ENCODE measurements at regions not wholly inside any gene's neighbourhood (a gene's known extent, or its start where the extent isn't known, plus 50 kb on each side); places are given as distances from the start of the nearest gene placed in this dataset.
"Not testable (repeated sequence)": the region's sequence is repeated elsewhere in the genome, so short reads cannot be mapped to it uniquely, and the experiment has no call there.

DNA sequence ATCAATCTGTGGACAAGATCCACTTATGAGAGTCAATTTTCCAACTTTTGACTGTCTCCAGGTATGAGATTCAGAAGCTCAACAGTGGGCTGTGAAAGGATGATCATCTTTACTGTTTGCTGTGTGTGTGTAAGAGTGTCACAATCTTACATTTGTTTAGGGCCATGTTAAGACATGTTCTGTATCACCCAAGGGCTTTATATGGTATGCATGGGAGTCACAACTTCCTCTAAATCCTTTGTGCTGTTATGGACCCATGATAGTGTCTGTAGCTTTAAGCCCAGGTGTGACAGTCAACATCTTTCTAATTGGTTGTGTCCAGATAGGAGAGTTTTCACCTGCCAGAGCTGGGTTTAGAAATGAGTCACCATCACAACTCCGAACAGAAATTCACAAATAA is 70.2 kb downstream of the ZNF726 start:
- H3K27ac ChIP-seq (ENCODE audit: low read depth, low read length); H3K4me1 ChIP-seq (ENCODE audit: control insufficient read depth in 5 of 5, insufficient read depth in 5 of 5, low read length in 5 of 5); H3K4me3 ChIP-seq (ENCODE audit: low read depth in 1 of 5, low read length in 5 of 5); H3K9ac ChIP-seq (ENCODE audit: low read length in 5 of 5); H3K9me3 ChIP-seq (ENCODE audit: control insufficient read depth in 5 of 5, low read length in 5 of 5); H3K27me3 ChIP-seq (ENCODE audit: control insufficient read depth in 5 of 5, insufficient read depth in 4 of 5, low read length in 5 of 5); H3K36me3 ChIP-seq (ENCODE audit: control insufficient read depth in 5 of 5, insufficient read depth in 5 of 5, low read length in 5 of 5): not testable (repeated sequence)

DNA sequence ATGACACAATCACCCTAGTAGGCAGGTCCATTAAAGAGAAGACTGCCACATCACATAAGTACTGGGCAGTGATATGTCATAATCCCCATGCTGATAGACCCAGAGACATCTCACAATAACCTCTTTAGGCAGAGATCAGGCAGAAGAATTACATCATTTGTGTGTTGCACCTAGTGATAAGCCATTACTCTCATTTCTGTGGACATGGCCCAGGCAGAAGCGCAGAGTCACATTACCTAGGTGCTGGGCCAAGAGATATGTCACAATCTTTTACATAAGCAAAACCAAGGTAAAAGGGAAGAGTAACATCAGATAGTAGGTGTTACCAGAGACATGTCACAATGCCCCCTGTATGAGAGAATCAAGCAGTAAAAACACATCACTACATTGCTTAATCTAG is 71.9 kb downstream of the ZNF726 start:
- H3K9ac ChIP-seq (ENCODE audit: low read length in 5 of 5): no peak overlapping the region
- no peaks in the 10 kb centered on the region for H3K27me3 ChIP-seq (ENCODE audit: control insufficient read depth in 5 of 5, insufficient read depth in 4 of 5, low read length in 5 of 5)
- H3K27ac ChIP-seq (ENCODE audit: low read depth, low read length): no peak overlapping the region
- no peaks in the 10 kb centered on the region for H3K36me3 ChIP-seq (ENCODE audit: control insufficient read depth in 5 of 5, insufficient read depth in 5 of 5, low read length in 5 of 5)
- no peak overlapping the region for H3K4me3 ChIP-seq (ENCODE audit: low read depth in 1 of 5, low read length in 5 of 5)
- H3K9me3 ChIP-seq (ENCODE audit: control insufficient read depth in 5 of 5, low read length in 5 of 5): no peaks in the 10 kb centered on the region
- no peaks in the 10 kb centered on the region for H3K4me1 ChIP-seq (ENCODE audit: control insufficient read depth in 5 of 5, insufficient read depth in 5 of 5, low read length in 5 of 5)

DNA sequence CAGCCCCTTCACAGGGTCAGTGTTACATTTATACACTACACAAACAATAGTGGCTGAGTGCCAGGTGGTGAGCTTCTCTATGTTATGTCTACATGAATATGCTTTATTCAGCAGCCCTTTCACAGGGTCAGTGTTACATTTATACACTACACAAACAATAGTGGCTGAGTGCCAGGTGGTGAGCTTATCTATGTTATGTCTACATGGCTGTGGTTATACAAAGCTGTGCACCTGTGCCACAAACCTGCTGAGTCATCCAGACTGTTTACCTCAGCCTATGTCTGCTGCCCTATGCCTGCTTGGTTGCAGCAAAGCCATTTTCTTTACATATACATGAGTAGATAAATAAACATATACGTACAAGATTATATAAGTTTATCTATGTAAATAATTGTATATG is 76.5 kb downstream of the ZNF726 start:
- Histone ChIP-seq H3K27ac (ENCODE audit: low read depth, low read length) (no peak overlapping the region), H3K4me3 (ENCODE audit: low read depth in 1 of 5, low read length in 5 of 5) (no peak overlapping the region), H3K9me3 (ENCODE audit: control insufficient read depth in 5 of 5, low read length in 5 of 5) (peaks cover 0 to 6% (median 4%) of the 10 kb centered on the region in 5 donors), H3K36me3 (ENCODE audit: control insufficient read depth in 5 of 5, insufficient read depth in 5 of 5, low read length in 5 of 5) (no peaks in the 10 kb centered on the region), H3K9ac (ENCODE audit: low read length in 5 of 5) (no peak overlapping the region), H3K4me1 (ENCODE audit: control insufficient read depth in 5 of 5, insufficient read depth in 5 of 5, low read length in 5 of 5) (no peaks in the 10 kb centered on the region), H3K27me3 (ENCODE audit: control insufficient read depth in 5 of 5, insufficient read depth in 4 of 5, low read length in 5 of 5) (no peaks in the 10 kb centered on the region)

DNA sequence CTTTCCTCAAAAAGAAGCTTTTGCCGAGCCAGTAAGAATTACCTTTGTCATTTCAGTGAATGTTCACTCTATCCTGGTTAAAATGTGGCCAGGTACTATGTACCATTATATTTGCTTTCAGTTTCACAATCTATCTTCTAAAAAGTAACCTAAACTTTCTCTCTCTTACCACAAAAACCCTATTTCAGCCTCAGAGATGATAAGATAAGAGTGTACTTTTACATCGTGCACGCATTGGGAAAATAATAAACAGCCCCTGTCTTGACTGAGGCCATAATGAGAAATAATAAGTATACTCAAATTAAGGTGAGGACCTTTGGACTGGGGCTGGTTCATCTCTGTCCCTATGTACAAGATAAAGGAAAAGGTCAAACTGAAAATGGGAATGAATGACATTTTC is 77.7 kb downstream of the ZNF726 start:
- no peak overlapping the region for H3K4me3 ChIP-seq (ENCODE audit: low read depth in 1 of 5, low read length in 5 of 5)
- H3K27me3 ChIP-seq (ENCODE audit: control insufficient read depth in 5 of 5, insufficient read depth in 4 of 5, low read length in 5 of 5): no peaks in the 10 kb centered on the region
- H3K9ac ChIP-seq (ENCODE audit: low read length in 5 of 5): no peak overlapping the region
- peaks cover 0 to 11% (median 8%) of the 10 kb centered on the region in 5 donors for H3K9me3 ChIP-seq (ENCODE audit: control insufficient read depth in 5 of 5, low read length in 5 of 5)
- H3K36me3 ChIP-seq (ENCODE audit: control insufficient read depth in 5 of 5, insufficient read depth in 5 of 5, low read length in 5 of 5): no peaks in the 10 kb centered on the region
- no peak overlapping the region for H3K27ac ChIP-seq (ENCODE audit: low read depth, low read length)
- no peaks in the 10 kb centered on the region for H3K4me1 ChIP-seq (ENCODE audit: control insufficient read depth in 5 of 5, insufficient read depth in 5 of 5, low read length in 5 of 5)

DNA sequence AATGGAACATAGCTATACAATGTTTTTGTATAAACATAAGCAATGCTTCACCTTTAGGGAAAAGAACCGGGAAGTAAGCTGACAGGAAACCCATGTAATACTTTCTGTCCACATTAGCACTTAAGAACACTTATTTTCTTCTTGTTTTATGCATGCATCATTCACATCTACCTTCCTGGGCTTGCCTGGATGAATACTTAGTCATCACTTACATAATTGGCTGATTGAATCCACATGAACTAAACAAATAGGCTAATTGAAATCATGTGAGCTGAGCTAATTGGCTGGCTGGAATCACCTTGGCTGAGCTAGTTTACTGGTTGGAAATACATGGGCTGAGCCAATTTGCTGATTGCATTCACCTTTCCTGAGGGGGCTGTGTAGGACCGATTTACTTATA is 78.8 kb downstream of the ZNF726 start:
- H3K9me3 ChIP-seq (ENCODE audit: control insufficient read depth in 5 of 5, low read length in 5 of 5): peaks cover 0 to 22% (median 19%) of the 10 kb centered on the region in 5 donors
- no peak overlapping the region for H3K9ac ChIP-seq (ENCODE audit: low read length in 5 of 5)
- no peaks in the 10 kb centered on the region for H3K27me3 ChIP-seq (ENCODE audit: control insufficient read depth in 5 of 5, insufficient read depth in 4 of 5, low read length in 5 of 5)
- no peak overlapping the region for H3K27ac ChIP-seq (ENCODE audit: low read depth, low read length)
- no peaks in the 10 kb centered on the region for H3K36me3 ChIP-seq (ENCODE audit: control insufficient read depth in 5 of 5, insufficient read depth in 5 of 5, low read length in 5 of 5)
- H3K4me3 ChIP-seq (ENCODE audit: low read depth in 1 of 5, low read length in 5 of 5): no peak overlapping the region
- no peaks in the 10 kb centered on the region for H3K4me1 ChIP-seq (ENCODE audit: control insufficient read depth in 5 of 5, insufficient read depth in 5 of 5, low read length in 5 of 5)

DNA sequence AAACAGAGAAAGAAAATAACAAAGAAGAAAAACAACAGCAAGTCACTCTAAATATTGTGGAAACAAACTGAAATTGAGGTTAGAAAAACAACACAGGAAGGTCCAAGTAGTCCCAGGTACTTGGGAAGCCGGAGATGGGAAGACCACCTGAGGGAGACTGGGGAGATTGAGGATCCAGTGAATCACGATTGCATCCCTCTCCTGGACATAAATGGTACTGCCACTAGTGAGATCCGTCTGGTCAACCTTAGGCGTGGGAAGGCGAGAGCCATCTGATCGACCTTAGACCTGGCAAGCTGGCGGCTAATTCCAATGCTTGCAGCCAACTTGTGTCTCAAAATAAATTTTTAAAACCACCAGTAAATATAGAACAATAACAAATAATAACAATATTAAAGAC is 81.9 kb downstream of the ZNF726 start:
- H3K9me3 ChIP-seq (ENCODE audit: control insufficient read depth in 5 of 5, low read length in 5 of 5): peaks cover 0 to 36% (median 23%) of the 10 kb centered on the region in 5 donors
- no peak overlapping the region for H3K27ac ChIP-seq (ENCODE audit: low read depth, low read length)
- no peaks in the 10 kb centered on the region for H3K4me1 ChIP-seq (ENCODE audit: control insufficient read depth in 5 of 5, insufficient read depth in 5 of 5, low read length in 5 of 5)
- H3K9ac ChIP-seq (ENCODE audit: low read length in 5 of 5): no peak overlapping the region
- H3K4me3 ChIP-seq (ENCODE audit: low read depth in 1 of 5, low read length in 5 of 5): no peak overlapping the region
- H3K36me3 ChIP-seq (ENCODE audit: control insufficient read depth in 5 of 5, insufficient read depth in 5 of 5, low read length in 5 of 5): no peaks in the 10 kb centered on the region
- no peaks in the 10 kb centered on the region for H3K27me3 ChIP-seq (ENCODE audit: control insufficient read depth in 5 of 5, insufficient read depth in 4 of 5, low read length in 5 of 5)

DNA sequence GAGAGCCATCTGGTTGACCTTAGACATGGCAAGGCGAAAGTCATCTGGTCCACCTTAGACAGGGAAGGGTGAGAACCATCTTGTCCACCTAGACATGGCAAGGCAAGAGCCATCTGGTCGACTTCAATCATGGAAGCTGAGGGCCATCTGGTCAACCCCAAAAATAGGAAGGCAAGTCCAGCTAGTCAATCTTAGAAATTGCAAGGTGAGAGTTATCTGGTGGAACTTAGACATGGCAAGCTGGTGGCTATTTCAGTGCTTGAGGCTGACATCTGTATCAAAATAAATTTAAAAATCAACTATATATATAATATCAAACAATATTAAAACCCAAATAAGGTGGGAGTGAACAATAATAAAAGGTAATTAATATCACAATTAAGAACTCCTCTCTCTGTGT is 83.9 kb downstream of the ZNF726 start:
- H3K27ac ChIP-seq (ENCODE audit: low read depth, low read length): no peak overlapping the region
- no peaks in the 10 kb centered on the region for H3K27me3 ChIP-seq (ENCODE audit: control insufficient read depth in 5 of 5, insufficient read depth in 4 of 5, low read length in 5 of 5)
- no peak overlapping the region for H3K9ac ChIP-seq (ENCODE audit: low read length in 5 of 5)
- no peak overlapping the region for H3K4me3 ChIP-seq (ENCODE audit: low read depth in 1 of 5, low read length in 5 of 5)
- peaks cover 0 to 36% (median 25%) of the 10 kb centered on the region in 5 donors for H3K9me3 ChIP-seq (ENCODE audit: control insufficient read depth in 5 of 5, low read length in 5 of 5)
- H3K36me3 ChIP-seq (ENCODE audit: control insufficient read depth in 5 of 5, insufficient read depth in 5 of 5, low read length in 5 of 5): no peaks in the 10 kb centered on the region
- no peaks in the 10 kb centered on the region for H3K4me1 ChIP-seq (ENCODE audit: control insufficient read depth in 5 of 5, insufficient read depth in 5 of 5, low read length in 5 of 5)

DNA sequence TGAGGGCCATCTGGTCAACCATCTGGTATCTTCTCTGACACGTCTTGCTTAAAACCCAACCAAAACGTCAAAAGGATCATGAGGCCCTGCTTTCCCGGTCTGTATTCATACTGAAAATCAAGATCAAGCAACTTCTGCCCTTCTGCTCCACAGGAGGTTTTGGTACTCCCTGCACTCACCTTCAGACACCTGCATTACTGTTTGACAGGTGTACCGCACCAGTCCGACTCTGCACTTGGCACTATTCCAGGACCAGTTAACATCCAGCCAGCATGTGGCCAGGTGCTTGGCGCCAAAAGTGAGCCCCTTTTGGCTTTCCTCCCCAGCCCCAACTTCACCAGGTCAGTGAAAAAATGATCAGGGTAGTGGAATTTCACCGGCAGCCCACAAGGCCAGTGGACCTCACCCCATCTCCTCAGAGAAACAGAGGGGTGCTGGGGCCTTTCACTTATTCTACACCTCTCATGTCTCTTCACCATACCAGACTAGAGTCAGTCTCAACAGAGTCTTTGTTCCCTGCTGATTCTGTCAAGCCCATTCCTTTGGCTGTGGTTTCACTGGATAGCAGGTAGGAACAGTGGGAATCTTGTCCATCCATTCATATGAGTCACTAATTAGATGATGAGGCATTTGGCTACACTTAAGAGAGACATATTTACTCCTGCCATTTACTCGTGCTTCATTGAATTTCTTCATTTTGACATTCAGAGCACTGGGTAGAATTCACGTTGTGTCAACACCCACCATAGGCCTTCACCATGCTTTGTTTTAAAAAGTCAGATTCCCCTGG is 85.3 kb downstream of the ZNF726 start:
- Histone ChIP-seq H3K27ac (ENCODE audit: low read depth, low read length) (no peak overlapping the region), H3K4me3 (ENCODE audit: low read depth in 1 of 5, low read length in 5 of 5) (no peak overlapping the region), H3K36me3 (ENCODE audit: control insufficient read depth in 5 of 5, insufficient read depth in 5 of 5, low read length in 5 of 5) (no peaks in the 10 kb centered on the region), H3K9ac (ENCODE audit: low read length in 5 of 5) (no peak overlapping the region), H3K27me3 (ENCODE audit: control insufficient read depth in 5 of 5, insufficient read depth in 4 of 5, low read length in 5 of 5) (no peaks in the 10 kb centered on the region), H3K4me1 (ENCODE audit: control insufficient read depth in 5 of 5, insufficient read depth in 5 of 5, low read length in 5 of 5) (no peaks in the 10 kb centered on the region), H3K9me3 (ENCODE audit: control insufficient read depth in 5 of 5, low read length in 5 of 5) (peaks cover 0 to 40% (median 24%) of the 10 kb centered on the region in 5 donors)

DNA sequence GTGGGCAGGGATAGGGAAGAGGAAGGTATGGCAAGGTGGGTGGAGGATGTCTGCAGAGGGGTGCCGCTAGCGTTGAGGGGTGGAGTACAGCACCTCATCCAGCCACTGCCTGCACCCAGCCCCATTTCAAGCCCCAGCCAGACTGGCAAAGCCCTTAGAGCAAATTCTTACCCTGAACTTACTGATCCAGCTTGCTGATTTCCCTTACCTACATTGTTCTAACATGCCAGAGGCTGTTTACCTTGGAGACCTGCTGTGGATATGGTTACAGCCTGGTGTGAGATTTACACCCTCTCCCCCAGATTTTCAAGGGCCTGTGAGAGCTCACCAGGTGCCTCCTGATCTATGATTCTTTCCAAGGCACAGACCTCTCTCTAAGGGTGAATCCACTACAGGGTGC is 86.0 kb downstream of the ZNF726 start:
- no peak overlapping the region for H3K4me3 ChIP-seq (ENCODE audit: low read depth in 1 of 5, low read length in 5 of 5)
- no peaks in the 10 kb centered on the region for H3K4me1 ChIP-seq (ENCODE audit: control insufficient read depth in 5 of 5, insufficient read depth in 5 of 5, low read length in 5 of 5)

DNA sequence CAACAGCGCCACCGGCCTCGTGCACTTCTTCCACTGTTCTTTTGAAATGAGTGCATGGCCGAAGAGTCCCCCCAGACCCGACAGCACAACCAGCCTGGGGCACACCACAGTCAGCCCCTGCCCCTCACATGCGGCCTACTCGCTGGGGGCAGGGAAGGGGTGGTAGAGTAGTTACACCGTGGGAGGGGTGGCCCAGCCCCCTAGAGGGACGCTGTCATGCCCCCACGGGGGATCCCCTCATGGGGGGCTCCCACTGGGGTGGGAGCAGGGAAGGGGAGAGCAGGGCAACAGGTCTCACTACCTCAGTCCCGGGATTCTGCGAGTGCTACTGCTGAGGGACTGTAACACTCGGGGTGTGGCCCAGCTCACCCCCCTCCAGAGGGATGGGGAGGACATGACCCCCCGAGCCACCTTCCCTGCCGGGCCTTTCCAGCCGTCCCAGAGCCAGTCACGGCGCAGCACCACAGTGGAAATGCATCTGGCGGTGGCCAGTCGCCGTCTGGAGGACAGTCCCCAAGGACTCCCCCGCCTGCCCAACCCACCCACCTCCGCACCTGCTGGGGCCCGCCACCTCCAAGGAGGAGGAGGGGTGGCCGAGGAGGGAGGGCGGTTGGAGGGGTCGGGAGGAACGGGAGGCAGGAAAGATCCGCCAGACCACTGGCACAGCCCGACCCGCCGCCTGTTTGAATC is 84.6 kb upstream of the ZNF254 start:
- H3K9me3 ChIP-seq (ENCODE audit: control insufficient read depth in 5 of 5, low read length in 5 of 5): peaks cover 0 to 30% (median 16%) of the 10 kb centered on the region in 5 donors
- no peaks in the 10 kb centered on the region for H3K27me3 ChIP-seq (ENCODE audit: control insufficient read depth in 5 of 5, insufficient read depth in 4 of 5, low read length in 5 of 5)
- H3K4me1 ChIP-seq (ENCODE audit: control insufficient read depth in 5 of 5, insufficient read depth in 5 of 5, low read length in 5 of 5): no peaks in the 10 kb centered on the region
- no peak overlapping the region for H3K27ac ChIP-seq (ENCODE audit: low read depth, low read length)
- no peak overlapping the region for H3K4me3 ChIP-seq (ENCODE audit: low read depth in 1 of 5, low read length in 5 of 5)
- no peak overlapping the region for H3K9ac ChIP-seq (ENCODE audit: low read length in 5 of 5)
- no peaks in the 10 kb centered on the region for H3K36me3 ChIP-seq (ENCODE audit: control insufficient read depth in 5 of 5, insufficient read depth in 5 of 5, low read length in 5 of 5)

More for the DNA sequence above, 86.0 kb downstream of the ZNF726 start:
- H3K9ac ChIP-seq (ENCODE audit: low read length in 5 of 5): no peak overlapping the region
- H3K36me3 ChIP-seq (ENCODE audit: control insufficient read depth in 5 of 5, insufficient read depth in 5 of 5, low read length in 5 of 5): no peaks in the 10 kb centered on the region
- no peaks in the 10 kb centered on the region for H3K27me3 ChIP-seq (ENCODE audit: control insufficient read depth in 5 of 5, insufficient read depth in 4 of 5, low read length in 5 of 5)
- peaks cover 0 to 38% (median 23%) of the 10 kb centered on the region in 5 donors for H3K9me3 ChIP-seq (ENCODE audit: control insufficient read depth in 5 of 5, low read length in 5 of 5)
- H3K27ac ChIP-seq (ENCODE audit: low read depth, low read length): no peak overlapping the region
